Lung (tissue), 11 donors: ENCODE measurements at regions not wholly inside any gene's neighbourhood (a gene's known extent, or its start where the extent isn't known, plus 50 kb on each side); places are given as distances from the start of the nearest gene placed in this dataset.

Source experiments
- ATAC-seq: fragments of 200-7000 bp; cut with Tn5 transposase; one replicate; pipeline ENCODE4 v1.9.1; 2020; ENCODE audit warnings: moderate number of reproducible peaks; ENCODE audit not compliant: insufficient read depth, low FRiP score
- DNase-seq, 3 donors: peaks; one replicate each; pipeline ENCODE4 v3.0.0-alpha.2; 2013 to 2017
- H3K27ac ChIP-seq, 2 donors: one replicate each; pipeline ENCODE4 v1.5.1; 2013; ENCODE audit warnings: mild to moderate bottlenecking in 2 of 2, moderate library complexity in 2 of 2, control low read depth in 1 of 2, inconsistent platforms in 1 of 2, low read depth in 1 of 2, low read length in 1 of 2
- H3K27me3 ChIP-seq, 3 donors: one replicate each; pipeline ENCODE4 v1.5.1; 2013; ENCODE audit warnings: low read length in 2 of 3; ENCODE audit not compliant: control insufficient read depth in 3 of 3, insufficient read depth in 3 of 3
- H3K36me3 ChIP-seq, 4 donors: one replicate each; pipeline ENCODE4 v1.5.1; 2013; ENCODE audit warnings: low read length in 4 of 4, mild to moderate bottlenecking in 1 of 4, moderate library complexity in 1 of 4; ENCODE audit not compliant: control insufficient read depth in 4 of 4, insufficient read depth in 4 of 4
- H3K4me1 ChIP-seq, 5 donors: one replicate each; pipeline ENCODE4 v1.5.1; 2013; ENCODE audit warnings: low read length in 5 of 5, mild to moderate bottlenecking in 2 of 5, moderate library complexity in 1 of 5; ENCODE audit not compliant: control insufficient read depth in 5 of 5, insufficient read depth in 5 of 5
- H3K4me3 ChIP-seq: one replicate; pipeline ENCODE4 v1.5.1; 2013; ENCODE audit warnings: mild to moderate bottlenecking, control low read depth, moderate library complexity
- H3K9ac ChIP-seq, 2 donors: one replicate each; pipeline ENCODE4 v1.5.1; 2013; ENCODE audit warnings: low read length in 2 of 2, control low read depth in 1 of 2; ENCODE audit not compliant: insufficient read depth in 1 of 2
- H3K9me3 ChIP-seq, 4 donors: one replicate each; pipeline ENCODE4 v1.5.1; 2013; ENCODE audit warnings: low read length in 3 of 4, mild to moderate bottlenecking in 1 of 4, moderate library complexity in 1 of 4; ENCODE audit not compliant: control insufficient read depth in 4 of 4, insufficient read depth in 3 of 4
- CTCF ChIP-seq: IDR thresholded peaks from 2 replicates; pipeline ENCODE4 v1.5.1; 2012; ENCODE audit warnings: mild to moderate bottlenecking; ENCODE audit errors: control extremely low read depth, extremely low read depth
- WGBS, 2 donors: extraction: QIAGEN DNeasy Blood & Tissue Kit; methylation state at CpG; one replicate each; pipeline ENCODE4 v1.1.7; 2013; 5-methylcytosine and 5-hydroxymethylcytosine counted together
- donor health status: control.
- donor health status: control.
- donor health status: Bipolar disorder and iron deficiency.
- donor health status: healthy.
- donor health status: DM: yes; HTN: yes; CAD: no.

GRCh38 chr5:108602830-108603229 lies 144.9 kb upstream of the FER start:
- Histone ChIP-seq H3K36me3 (no peaks in the 10 kb centered on the region), H3K9me3 (no peaks in the 10 kb centered on the region), H3K4me3 (no peak overlapping the region), H3K27me3 (no peaks in the 10 kb centered on the region), H3K9ac (no peak overlapping the region), H3K27ac (no peak overlapping the region), H3K4me1 (no peaks in the 10 kb centered on the region)
- ATAC-seq (no peak), DNase-seq (no peak)
- WGBS, 2 donors: 0 to 44% methylated on average over 1 of the region's 1 CpG
- TF ChIP-seq CTCF: no peak

- Histone ChIP-seq H3K9me3 (no peaks in the 10 kb centered on the region), H3K4me1 (no peaks in the 10 kb centered on the region), H3K4me3 (no peak overlapping the region), H3K36me3 (no peaks in the 10 kb centered on the region), H3K27me3 (no peaks in the 10 kb centered on the region), H3K9ac (no peak overlapping the region), H3K27ac (no peak overlapping the region)
- no peak for DNase-seq
- no peak for ATAC-seq
- 89 to 94% methylated on average over 2 of the region's 2 CpGs for WGBS, 2 donors
- no peak for TF ChIP-seq CTCF
Measured at GRCh38 chr5:108590799-108591198, 156.9 kb upstream of the FER start.

GRCh38 chr5:108588323-108588722 lies 159.4 kb upstream of the FER start:
- Histone ChIP-seq H3K4me3 (no peak overlapping the region), H3K27me3 (no peaks in the 10 kb centered on the region), H3K36me3 (no peaks in the 10 kb centered on the region), H3K9me3 (no peaks in the 10 kb centered on the region), H3K9ac (no peak overlapping the region), H3K27ac (no peak overlapping the region), H3K4me1 (no peaks in the 10 kb centered on the region)
- WGBS, 2 donors: 89 to 91% methylated on average over 2 of the region's 2 CpGs
- ATAC-seq (no peak), DNase-seq (no peak)
- no peak for TF ChIP-seq CTCF

GRCh38 chr5:108587821-108588220 lies 159.9 kb upstream of the FER start:
- DNase-seq: no peak

More at GRCh38 chr5:108587821-108588220, 159.9 kb upstream of the FER start:
- no peak for ATAC-seq
- no peaks in the 10 kb centered on the region for H3K9me3 ChIP-seq
- H3K36me3 ChIP-seq: no peaks in the 10 kb centered on the region
- no peak overlapping the region for H3K4me3 ChIP-seq
- H3K9ac ChIP-seq: no peak overlapping the region
- TF ChIP-seq CTCF: no peak
- no peaks in the 10 kb centered on the region for H3K27me3 ChIP-seq
- H3K4me1 ChIP-seq: no peaks in the 10 kb centered on the region
- no peak overlapping the region for H3K27ac ChIP-seq
